ENCODE measurements at regions not wholly inside any gene's neighbourhood (a gene's known extent, or its start where the extent isn't known, plus 50 kb on each side); places are given as distances from the start of the nearest gene placed in this dataset.
A peak's percentile ranks its signal among the peaks of the same experiment; 100 is the strongest.

GRCh38 chr1:244106837-244107493 lies 55.9 kb downstream of the ZBTB18 start:
- H3K27me3 ChIP-seq (ENCODE audit: control insufficient read depth, insufficient read depth, low read length, poor library complexity, severe bottlenecking) = no peaks in the 10 kb centered on the region
- WGBS, 2 experiments = 87 to 91% methylated on average over 5 to 8 of the region's 8 CpGs

DNA sequence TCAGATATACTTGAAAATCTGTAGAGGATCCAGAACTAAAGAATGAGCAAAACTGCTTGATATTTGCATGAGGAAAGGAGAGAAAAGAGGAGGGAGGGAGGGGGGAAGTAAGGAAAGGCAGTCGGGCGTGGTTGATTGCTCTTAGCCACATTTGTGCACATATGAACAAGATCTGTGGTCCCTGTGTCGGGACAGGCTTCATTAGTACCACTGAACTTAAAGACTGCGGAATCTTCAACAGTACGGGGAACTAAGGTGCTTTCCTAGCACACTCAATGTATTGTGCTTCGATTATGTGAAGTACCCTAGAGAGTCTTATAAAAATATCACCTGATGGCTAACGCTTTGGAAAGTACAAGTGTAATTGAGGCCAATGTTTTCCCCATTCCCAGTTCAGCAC lies 59.9 kb downstream of the ZBTB18 start:
- no peak overlapping the region for H3K27ac ChIP-seq (ENCODE audit: insufficient read depth, low read depth, low read length, poor library complexity, severe bottlenecking)
- no peak overlapping the region for H3K4me3 ChIP-seq (ENCODE audit: insufficient read depth, low read depth, low read length)
- H3K36me3 ChIP-seq (ENCODE audit: control insufficient read depth, insufficient read depth, low read length) = no peaks in the 10 kb centered on the region
- peaks cover 15% of the 10 kb centered on the region for H3K4me1 ChIP-seq (ENCODE audit: control insufficient read depth, insufficient read depth, low read length)
- H3K27me3 ChIP-seq (ENCODE audit: control insufficient read depth, insufficient read depth, low read length, poor library complexity, severe bottlenecking) = no peaks in the 10 kb centered on the region
- no peaks in the 10 kb centered on the region for H3K9me3 ChIP-seq (ENCODE audit: control insufficient read depth, low read length)
- 86% methylated on average over 7 of the region's 7 CpGs for WGBS, 2 experiments

More at GRCh38 chr1:244106837-244107493, 55.9 kb downstream of the ZBTB18 start:
- H3K4me1 ChIP-seq (ENCODE audit: control insufficient read depth, insufficient read depth, low read length) = peaks cover 8% of the 10 kb centered on the region
- no peak overlapping the region for H3K4me3 ChIP-seq (ENCODE audit: insufficient read depth, low read depth, low read length)
- H3K9me3 ChIP-seq (ENCODE audit: control insufficient read depth, low read length) = no peaks in the 10 kb centered on the region
- H3K36me3 ChIP-seq (ENCODE audit: control insufficient read depth, insufficient read depth, low read length) = no peaks in the 10 kb centered on the region
- no peak overlapping the region for H3K27ac ChIP-seq (ENCODE audit: insufficient read depth, low read depth, low read length, poor library complexity, severe bottlenecking)

DNA sequence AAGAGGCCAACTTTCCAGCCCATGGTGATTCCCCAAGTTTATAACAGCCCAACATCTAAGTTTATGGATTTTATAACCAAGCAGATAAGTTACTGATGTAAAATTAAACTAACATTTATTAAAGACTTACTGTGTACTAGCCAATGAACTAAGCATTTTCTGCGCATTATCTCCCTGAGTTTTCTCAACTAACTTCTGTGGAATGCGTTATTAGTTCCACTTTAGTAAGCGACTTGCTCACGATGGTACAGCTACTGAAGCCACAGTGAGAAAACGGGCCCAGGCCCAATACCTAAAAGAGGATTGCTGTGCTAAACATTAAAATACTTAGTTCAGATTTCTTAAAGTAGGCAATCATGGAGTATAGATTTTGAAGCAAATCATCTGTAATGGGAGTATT lies 61.0 kb downstream of the ZBTB18 start:
- WGBS, 2 experiments = 97% methylated on average over 5 of the region's 5 CpGs
- Histone ChIP-seq H3K27ac (ENCODE audit: insufficient read depth, low read depth, low read length, poor library complexity, severe bottlenecking) (no peak overlapping the region), H3K36me3 (ENCODE audit: control insufficient read depth, insufficient read depth, low read length) (no peaks in the 10 kb centered on the region), H3K9me3 (ENCODE audit: control insufficient read depth, low read length) (no peaks in the 10 kb centered on the region), H3K4me1 (ENCODE audit: control insufficient read depth, insufficient read depth, low read length) (peaks cover 12% of the 10 kb centered on the region), H3K27me3 (ENCODE audit: control insufficient read depth, insufficient read depth, low read length, poor library complexity, severe bottlenecking) (no peaks in the 10 kb centered on the region), H3K4me3 (ENCODE audit: insufficient read depth, low read depth, low read length) (no peak overlapping the region)

DNA sequence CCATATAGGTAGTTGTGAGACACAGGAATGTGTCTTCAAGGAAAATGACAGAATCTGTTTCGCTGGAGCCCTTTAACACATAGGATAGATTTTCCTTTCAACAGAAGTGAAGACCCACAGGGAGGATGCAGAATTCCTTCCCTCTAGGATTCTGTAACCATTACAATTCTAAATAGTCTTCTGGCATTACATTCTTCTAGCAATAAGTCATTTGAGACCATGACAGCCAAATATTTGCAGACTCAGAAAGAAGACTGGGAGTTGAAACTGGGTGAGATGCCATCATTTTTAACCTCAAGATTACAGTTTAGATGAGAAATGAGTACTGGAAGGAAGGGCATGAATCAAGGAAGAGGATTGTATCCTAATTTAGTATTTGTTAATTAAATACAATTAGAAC lies 61.6 kb downstream of the ZBTB18 start:
- H3K4me3 ChIP-seq (ENCODE audit: insufficient read depth, low read depth, low read length) = no peak overlapping the region
- no peaks in the 10 kb centered on the region for H3K9me3 ChIP-seq (ENCODE audit: control insufficient read depth, low read length)
- no peaks in the 10 kb centered on the region for H3K27me3 ChIP-seq (ENCODE audit: control insufficient read depth, insufficient read depth, low read length, poor library complexity, severe bottlenecking)
- H3K27ac ChIP-seq (ENCODE audit: insufficient read depth, low read depth, low read length, poor library complexity, severe bottlenecking) = no peak overlapping the region
- no peaks in the 10 kb centered on the region for H3K36me3 ChIP-seq (ENCODE audit: control insufficient read depth, insufficient read depth, low read length)
- peaks cover 8% of the 10 kb centered on the region for H3K4me1 ChIP-seq (ENCODE audit: control insufficient read depth, insufficient read depth, low read length)
- 46 to 47% methylated on average over 1 of the region's 1 CpG for WGBS, 2 experiments

- 93 to 97% methylated on average over 4 to 5 of the region's 6 CpGs for WGBS, 2 experiments
- no peaks in the 10 kb centered on the region for H3K9me3 ChIP-seq (ENCODE audit: control insufficient read depth, low read length)
- H3K27ac ChIP-seq (ENCODE audit: insufficient read depth, low read depth, low read length, poor library complexity, severe bottlenecking) = no peak overlapping the region
- no peaks in the 10 kb centered on the region for H3K27me3 ChIP-seq (ENCODE audit: control insufficient read depth, insufficient read depth, low read length, poor library complexity, severe bottlenecking)
- peaks cover 19% of the 10 kb centered on the region for H3K4me1 ChIP-seq (ENCODE audit: control insufficient read depth, insufficient read depth, low read length)
- H3K36me3 ChIP-seq (ENCODE audit: control insufficient read depth, insufficient read depth, low read length) = no peaks in the 10 kb centered on the region
- no peak overlapping the region for H3K4me3 ChIP-seq (ENCODE audit: insufficient read depth, low read depth, low read length)
These were observed 62.6 kb downstream of the ZBTB18 start for GRCh38 chr1:244113532-244114320.

DNA sequence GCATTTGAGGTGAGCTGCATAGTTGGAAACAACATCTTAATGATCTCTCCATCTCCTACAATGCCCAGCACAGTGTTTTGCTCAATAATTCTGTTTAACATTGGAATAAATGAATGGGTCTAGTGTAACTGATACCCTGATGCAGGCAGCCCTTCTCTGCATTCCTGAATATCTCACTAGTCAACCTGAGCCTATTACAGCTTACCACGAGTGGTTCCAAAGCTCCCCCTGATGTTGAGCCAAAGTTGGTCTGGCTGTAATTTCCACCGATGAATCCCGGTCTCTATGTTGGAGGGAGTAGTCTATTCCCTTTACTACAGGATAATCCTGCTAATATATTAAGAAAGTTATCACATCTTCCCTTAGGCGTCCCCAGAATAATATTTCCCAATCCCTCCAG lies 63.8 kb downstream of the ZBTB18 start:
- WGBS, 2 experiments = 82 to 87% methylated on average over 1 to 4 of the region's 4 CpGs
- no peaks in the 10 kb centered on the region for H3K9me3 ChIP-seq (ENCODE audit: control insufficient read depth, low read length)

DNA sequence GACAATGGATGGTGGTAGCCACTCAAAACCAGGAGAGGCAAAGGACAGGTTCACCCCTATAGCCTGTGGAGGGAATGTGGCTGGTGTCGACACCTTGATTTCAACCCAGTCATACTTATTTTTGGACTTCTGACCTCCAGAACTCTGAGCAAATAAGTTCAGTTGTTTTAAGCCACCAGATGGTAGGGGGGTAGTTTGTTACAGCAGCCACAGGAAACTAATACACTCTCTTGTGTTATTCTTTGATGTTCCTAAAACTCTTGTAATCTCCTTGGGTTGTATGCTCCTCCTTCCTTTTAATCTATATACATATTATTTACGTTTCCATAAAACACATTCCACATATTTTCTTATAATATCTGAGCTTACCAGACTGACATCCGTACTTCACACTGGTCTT lies 65.9 kb downstream of the ZBTB18 start:
- 86 to 97% methylated on average over 3 of the region's 3 CpGs for WGBS, 2 experiments
- Histone ChIP-seq H3K9me3 (ENCODE audit: control insufficient read depth, low read length) (no peaks in the 10 kb centered on the region), H3K27ac (ENCODE audit: insufficient read depth, low read depth, low read length, poor library complexity, severe bottlenecking) (no peak overlapping the region), H3K4me1 (ENCODE audit: control insufficient read depth, insufficient read depth, low read length) (peaks cover 20% of the 10 kb centered on the region), H3K27me3 (ENCODE audit: control insufficient read depth, insufficient read depth, low read length, poor library complexity, severe bottlenecking) (no peaks in the 10 kb centered on the region), H3K4me3 (ENCODE audit: insufficient read depth, low read depth, low read length) (no peak overlapping the region), H3K36me3 (ENCODE audit: control insufficient read depth, insufficient read depth, low read length) (no peaks in the 10 kb centered on the region)

More for the DNA sequence above, 63.8 kb downstream of the ZBTB18 start:
- H3K36me3 ChIP-seq (ENCODE audit: control insufficient read depth, insufficient read depth, low read length) = no peaks in the 10 kb centered on the region
- no peak overlapping the region for H3K27ac ChIP-seq (ENCODE audit: insufficient read depth, low read depth, low read length, poor library complexity, severe bottlenecking)
- H3K4me3 ChIP-seq (ENCODE audit: insufficient read depth, low read depth, low read length) = no peak overlapping the region
- no peaks in the 10 kb centered on the region for H3K27me3 ChIP-seq (ENCODE audit: control insufficient read depth, insufficient read depth, low read length, poor library complexity, severe bottlenecking)
- peaks cover 20% of the 10 kb centered on the region for H3K4me1 ChIP-seq (ENCODE audit: control insufficient read depth, insufficient read depth, low read length)

- Histone ChIP-seq H3K4me1 (ENCODE audit: control insufficient read depth, insufficient read depth, low read length) (peaks cover 13% of the 10 kb centered on the region), H3K27ac (ENCODE audit: insufficient read depth, low read depth, low read length, poor library complexity, severe bottlenecking) (no peak overlapping the region), H3K9me3 (ENCODE audit: control insufficient read depth, low read length) (no peaks in the 10 kb centered on the region), H3K27me3 (ENCODE audit: control insufficient read depth, insufficient read depth, low read length, poor library complexity, severe bottlenecking) (no peaks in the 10 kb centered on the region), H3K36me3 (ENCODE audit: control insufficient read depth, insufficient read depth, low read length) (no peaks in the 10 kb centered on the region), H3K4me3 (ENCODE audit: insufficient read depth, low read depth, low read length) (no peak overlapping the region)
- WGBS, 2 experiments = 76 to 81% methylated on average over 16 of the region's 16 CpGs
These were observed 67.2 kb downstream of the ZBTB18 start for GRCh38 chr1:244118109-244118761.

DNA sequence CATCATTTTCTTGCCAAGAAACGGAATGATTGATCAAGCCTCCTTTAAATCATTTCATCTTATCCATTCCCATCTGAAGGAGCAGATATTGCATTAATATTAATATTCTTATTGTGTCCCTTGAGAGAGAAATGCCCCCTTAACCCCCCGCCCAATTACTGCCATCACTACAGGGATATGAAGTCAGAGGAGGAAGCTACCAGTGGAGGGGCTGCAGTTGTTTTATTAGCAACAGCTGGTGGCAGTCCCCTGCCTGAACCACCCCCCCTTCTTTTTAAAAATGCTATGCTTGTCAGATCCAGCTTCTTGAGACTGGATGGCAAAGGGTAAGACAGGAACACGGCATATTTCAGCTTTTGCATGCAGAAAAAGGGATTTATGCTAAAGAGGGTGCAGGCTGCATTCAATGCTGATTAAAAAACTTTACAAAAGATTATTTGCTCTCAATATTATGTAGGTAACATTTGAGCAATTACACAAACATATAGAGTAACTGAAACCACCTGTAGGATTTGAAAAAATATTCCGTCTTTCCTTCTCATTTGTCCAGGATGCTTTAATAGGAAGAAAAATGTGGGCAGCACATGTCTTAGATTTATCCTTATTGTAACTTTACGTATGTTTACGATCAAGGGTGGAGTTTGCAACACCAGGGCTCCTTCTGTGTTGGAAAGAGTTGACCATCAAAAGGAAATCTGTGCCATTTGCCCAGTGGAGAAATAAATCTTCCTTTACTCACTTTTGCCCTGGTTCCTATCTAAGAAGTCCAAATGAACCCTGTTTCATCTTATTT lies 77.7 kb downstream of the ZBTB18 start:
- 88 to 90% methylated on average over 6 of the region's 6 CpGs for WGBS, 2 experiments
- H3K27me3 ChIP-seq (ENCODE audit: control insufficient read depth, insufficient read depth, low read length, poor library complexity, severe bottlenecking) = no peaks in the 10 kb centered on the region
- H3K36me3 ChIP-seq (ENCODE audit: control insufficient read depth, insufficient read depth, low read length) = no peaks in the 10 kb centered on the region
- peaks cover 8% of the 10 kb centered on the region for H3K4me1 ChIP-seq (ENCODE audit: control insufficient read depth, insufficient read depth, low read length)
- no peaks in the 10 kb centered on the region for H3K9me3 ChIP-seq (ENCODE audit: control insufficient read depth, low read length)
- H3K27ac ChIP-seq (ENCODE audit: insufficient read depth, low read depth, low read length, poor library complexity, severe bottlenecking) = peak overlapping the region; percentile 44
- H3K4me3 ChIP-seq (ENCODE audit: insufficient read depth, low read depth, low read length) = no peak overlapping the region
